ENCODE measurements at regions not wholly inside any gene's neighbourhood (a gene's known extent, or its start where the extent isn't known, plus 50 kb on each side); places are given as distances from the start of the nearest gene placed in this dataset.

DNA sequence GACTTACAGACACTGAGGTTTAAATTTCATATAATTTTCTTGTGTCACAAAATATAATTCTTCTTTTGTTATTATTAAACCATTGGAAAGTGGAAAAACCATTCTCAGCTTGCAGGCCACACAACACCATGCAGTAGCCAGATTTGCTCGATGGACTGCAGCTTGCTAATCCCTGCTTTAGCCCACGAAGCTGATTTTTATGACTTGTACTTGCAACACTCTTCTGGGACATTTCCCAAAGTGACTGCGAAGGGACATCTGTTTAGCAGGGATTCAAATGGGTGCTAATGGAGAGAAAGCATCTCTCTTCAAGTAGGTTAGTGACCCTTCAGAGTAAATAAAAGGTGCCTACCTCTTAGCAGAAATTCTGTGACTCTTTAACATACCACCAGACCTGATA lies 304.6 kb upstream of the ZFP64 start:
- TF ChIP-seq, protein P1, sequence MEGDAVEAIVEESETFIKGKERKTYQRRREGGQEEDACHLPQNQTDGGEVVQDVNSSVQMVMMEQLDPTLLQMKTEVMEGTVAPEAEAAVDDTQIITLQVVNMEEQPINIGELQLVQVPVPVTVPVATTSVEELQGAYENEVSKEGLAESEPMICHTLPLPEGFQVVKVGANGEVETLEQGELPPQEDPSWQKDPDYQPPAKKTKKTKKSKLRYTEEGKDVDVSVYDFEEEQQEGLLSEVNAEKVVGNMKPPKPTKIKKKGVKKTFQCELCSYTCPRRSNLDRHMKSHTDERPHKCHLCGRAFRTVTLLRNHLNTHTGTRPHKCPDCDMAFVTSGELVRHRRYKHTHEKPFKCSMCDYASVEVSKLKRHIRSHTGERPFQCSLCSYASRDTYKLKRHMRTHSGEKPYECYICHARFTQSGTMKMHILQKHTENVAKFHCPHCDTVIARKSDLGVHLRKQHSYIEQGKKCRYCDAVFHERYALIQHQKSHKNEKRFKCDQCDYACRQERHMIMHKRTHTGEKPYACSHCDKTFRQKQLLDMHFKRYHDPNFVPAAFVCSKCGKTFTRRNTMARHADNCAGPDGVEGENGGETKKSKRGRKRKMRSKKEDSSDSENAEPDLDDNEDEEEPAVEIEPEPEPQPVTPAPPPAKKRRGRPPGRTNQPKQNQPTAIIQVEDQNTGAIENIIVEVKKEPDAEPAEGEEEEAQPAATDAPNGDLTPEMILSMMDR (IDR thresholded peaks at IDR 0.05) = no peak
- TF ChIP-seq POLR2AphosphoS5 (IDR thresholded peaks at IDR 0.05) (no peak), POLR2A (IDR thresholded peaks at IDR 0.05) (no peak), EP300 (IDR thresholded peaks at IDR 0.05) (no peak)
